ENCODE measurements at regions not wholly inside any gene's neighbourhood (a gene's known extent, or its start where the extent isn't known, plus 50 kb on each side); places are given as distances from the start of the nearest gene placed in this dataset.

DNA sequence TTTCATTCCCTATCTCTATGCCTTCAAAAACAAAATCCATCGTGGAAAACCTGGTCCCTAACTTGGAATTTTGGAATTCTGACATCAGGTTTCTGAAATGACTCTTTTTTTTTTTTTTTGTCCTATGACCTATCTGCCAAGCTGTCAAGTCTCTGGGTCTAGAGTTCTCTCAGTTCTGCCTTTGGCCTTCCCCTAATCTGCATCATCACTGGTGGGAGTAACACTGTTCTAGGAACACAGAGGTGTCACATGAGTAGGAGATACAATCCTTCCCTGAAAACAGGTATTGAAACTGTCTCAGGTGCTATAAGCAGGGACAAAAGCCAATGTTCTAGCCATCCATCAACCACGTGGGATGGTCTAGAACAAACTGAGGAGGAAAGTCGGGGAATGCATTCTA, 142.0 kb upstream of the ATP1B1 start:
- DNase-seq (ENCODE audit: low spot score), result no peak

DNA sequence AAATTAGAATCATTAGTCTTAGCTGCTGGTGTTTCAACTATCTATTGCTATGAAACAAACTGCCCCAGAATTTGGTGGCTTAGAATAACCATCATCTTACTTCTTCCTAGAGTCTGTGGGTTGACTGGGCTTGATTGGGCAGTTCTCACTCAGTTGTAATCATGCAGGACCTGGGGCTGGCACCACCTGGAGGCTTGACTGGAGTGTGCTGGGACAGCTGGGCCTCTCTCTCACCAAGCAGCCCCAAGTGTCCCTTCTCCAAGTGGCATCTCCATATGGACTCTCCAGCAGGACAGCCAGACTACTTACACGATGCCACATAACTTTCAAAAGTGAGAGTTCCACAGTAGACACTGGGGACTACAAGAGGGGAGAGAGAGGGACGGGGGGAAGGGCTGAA, 140.3 kb upstream of the ATP1B1 start:
- no peak for DNase-seq (ENCODE audit: low spot score)

DNA sequence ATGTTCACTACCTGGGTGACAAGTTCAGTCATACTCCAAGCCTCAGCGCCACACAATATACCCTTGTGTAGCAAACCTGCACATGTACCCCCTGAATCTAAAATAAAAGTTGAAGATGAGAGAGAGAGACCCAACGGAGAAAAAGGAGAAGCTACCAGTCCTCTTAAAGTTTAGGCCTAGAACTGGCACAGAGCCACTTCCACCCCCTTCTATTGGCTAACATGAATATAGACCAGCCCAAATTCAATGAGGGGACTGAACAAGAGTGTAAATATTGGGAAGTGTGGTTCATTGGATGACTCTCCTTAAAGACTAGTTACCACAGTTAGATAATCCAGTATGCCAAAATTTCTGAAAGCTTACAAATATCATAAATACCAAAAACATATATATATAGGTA, 139.9 kb upstream of the ATP1B1 start:
- DNase-seq (ENCODE audit: low spot score), result no peak

DNA sequence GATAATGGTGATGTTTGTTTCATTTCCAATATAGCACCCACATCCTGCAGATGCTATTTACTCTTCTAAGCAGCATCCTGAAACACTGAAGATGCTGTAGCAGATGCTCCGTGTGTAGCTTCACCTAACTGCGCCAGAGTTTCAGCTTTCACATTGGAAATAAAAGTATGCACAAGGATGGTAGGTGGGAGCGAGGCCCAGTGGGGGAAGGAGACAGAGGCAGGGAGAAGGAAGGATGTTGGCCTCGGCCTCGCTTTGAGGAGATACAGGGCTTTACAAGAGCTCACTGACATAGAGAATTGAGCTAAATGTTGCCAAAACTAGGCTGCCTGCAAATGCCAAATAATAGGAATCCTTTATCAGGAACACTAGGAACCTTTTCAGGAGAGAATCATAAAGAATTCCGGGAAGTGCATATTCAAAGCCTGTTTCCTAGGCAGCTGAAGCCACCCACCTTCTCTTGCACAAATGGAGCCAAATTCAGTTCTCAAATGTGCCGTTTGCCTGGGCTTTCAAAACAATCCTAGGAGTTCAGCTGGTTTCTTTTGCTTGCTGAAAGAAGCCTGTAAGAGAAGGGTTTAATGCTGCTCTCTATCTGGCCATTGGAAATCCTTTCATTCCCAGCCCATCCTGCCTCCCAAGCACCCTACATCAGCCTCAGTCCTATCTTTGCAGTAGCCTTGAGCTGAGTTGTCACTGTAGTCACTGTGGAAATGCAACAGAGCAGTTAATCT, 135.4 kb upstream of the ATP1B1 start:
- DNase-seq (ENCODE audit: low spot score), result no peak

DNA sequence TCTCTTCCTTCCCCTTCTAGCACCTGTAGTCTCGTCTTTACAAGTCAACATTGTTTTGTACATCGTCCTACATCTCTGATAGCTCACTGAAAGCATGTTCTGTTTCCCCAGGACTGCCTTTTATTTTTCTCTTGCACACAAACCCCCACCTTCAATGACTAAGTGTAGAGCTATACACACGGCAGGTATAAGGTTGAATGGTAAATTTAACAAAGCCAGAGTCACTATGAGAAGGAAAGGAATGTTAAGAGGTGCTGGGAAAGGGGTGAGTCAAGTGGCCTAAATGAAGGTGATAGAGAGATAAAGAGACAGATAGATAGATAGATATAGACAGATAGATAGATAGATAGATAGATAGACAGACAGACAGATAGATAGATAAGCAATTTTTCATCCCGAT, 134.3 kb upstream of the ATP1B1 start:
- no peak for DNase-seq (ENCODE audit: low spot score)

- no peak for DNase-seq (ENCODE audit: low spot score)
These were observed 133.6 kb upstream of the ATP1B1 start for GRCh38 chr1:168972887-168973286.

GRCh38 chr1:168974117-168974516, 132.4 kb upstream of the ATP1B1 start:
- DNase-seq (ENCODE audit: low spot score), result no peak

GRCh38 chr1:168974611-168975010, 131.9 kb upstream of the ATP1B1 start:
- DNase-seq (ENCODE audit: low spot score), result no peak

- DNase-seq (ENCODE audit: low spot score), result no peak
These were observed 130.2 kb upstream of the ATP1B1 start for GRCh38 chr1:168976267-168976666.

DNA sequence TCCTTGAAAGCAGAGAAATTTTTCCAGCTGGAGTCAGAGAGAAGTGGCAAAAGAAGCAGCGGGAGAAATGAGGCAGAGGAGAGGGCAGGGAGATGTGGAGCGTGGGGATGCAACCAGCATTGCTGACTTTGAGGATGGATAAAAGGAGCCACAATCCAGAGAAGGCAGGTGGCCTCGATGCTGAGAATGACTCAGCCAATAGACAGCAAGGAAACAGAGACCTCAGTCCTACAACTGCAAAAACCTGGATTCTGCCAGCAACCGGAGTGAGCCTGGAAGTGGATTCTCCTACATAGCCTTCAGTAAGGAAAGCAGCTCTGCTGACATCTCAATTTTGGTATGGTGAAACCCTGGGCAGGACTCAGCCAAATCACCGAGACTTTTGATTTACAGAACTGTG, 128.9 kb upstream of the ATP1B1 start:
- DNase-seq (ENCODE audit: low spot score), result no peak

DNA sequence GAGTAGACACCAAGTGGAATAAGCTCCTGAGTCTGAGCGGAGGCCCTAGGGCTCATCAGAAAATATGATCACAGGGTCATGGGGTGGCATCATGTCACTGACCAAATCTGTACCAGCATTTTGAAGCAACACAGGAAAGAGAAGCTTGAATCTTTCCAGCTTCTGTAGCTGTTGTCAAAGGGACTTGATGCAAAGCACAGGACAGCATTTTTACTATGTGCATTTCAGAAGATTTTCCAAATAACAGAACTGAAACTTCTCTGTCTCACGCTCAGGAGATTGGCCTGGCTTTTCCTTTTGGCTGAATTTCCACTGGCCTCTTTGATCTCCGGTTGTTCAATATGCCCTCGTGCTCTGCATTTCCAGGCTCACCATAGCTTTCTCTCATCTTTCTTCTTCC, 127.2 kb upstream of the ATP1B1 start:
- no peak for DNase-seq (ENCODE audit: low spot score)

DNA sequence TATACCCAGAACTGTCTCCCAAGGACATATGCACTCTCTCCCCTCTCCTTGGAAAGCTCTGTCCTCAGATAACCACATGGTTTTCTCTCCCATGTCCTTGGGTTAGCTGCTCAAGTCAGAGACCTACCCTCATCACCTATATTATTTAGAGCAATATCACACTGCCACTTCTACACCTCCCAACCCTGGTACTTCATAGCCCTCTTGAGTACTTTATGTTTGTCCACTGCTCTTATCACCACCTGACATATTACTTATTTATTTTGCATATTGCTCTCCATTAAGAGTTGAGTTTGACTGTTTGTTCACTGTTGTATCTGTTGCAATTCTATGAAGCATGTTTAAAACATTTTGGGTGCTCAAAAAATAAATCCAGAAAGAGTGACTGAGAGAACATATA, 126.3 kb upstream of the ATP1B1 start:
- DNase-seq (ENCODE audit: low spot score), result no peak

- DNase-seq (ENCODE audit: low spot score), result no peak
These were observed 125.8 kb upstream of the ATP1B1 start for GRCh38 chr1:168980656-168981055.

- DNase-seq (ENCODE audit: low spot score), result no peak
These were observed 123.7 kb upstream of the ATP1B1 start for GRCh38 chr1:168982778-168983177.

DNA sequence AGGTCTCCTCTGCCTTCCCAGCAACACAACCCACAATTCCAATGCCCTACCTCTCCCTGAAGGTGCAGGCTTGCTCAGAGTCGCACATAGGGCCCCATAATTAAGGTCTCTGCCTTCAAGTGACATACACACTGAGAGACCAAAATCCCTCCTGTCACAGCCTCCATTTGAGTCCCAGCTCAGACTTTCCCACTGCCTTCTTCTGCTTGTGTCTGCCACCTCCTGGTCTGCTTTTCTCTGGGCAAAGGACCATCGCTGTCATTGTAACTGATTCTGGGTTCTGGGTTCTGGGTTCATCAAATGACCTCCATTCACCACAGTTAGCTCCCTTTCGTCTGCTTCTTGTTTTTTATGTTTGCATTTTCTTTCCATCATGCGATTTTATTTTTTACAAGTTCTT, 119.2 kb upstream of the ATP1B1 start:
- no peak for DNase-seq (ENCODE audit: low spot score)

- DNase-seq (ENCODE audit: low spot score), result no peak
These were observed 118.6 kb upstream of the ATP1B1 start for GRCh38 chr1:168987923-168988322.

GRCh38 chr1:168989985-168990384, 116.5 kb upstream of the ATP1B1 start:
- no peak for DNase-seq (ENCODE audit: low spot score)

DNA sequence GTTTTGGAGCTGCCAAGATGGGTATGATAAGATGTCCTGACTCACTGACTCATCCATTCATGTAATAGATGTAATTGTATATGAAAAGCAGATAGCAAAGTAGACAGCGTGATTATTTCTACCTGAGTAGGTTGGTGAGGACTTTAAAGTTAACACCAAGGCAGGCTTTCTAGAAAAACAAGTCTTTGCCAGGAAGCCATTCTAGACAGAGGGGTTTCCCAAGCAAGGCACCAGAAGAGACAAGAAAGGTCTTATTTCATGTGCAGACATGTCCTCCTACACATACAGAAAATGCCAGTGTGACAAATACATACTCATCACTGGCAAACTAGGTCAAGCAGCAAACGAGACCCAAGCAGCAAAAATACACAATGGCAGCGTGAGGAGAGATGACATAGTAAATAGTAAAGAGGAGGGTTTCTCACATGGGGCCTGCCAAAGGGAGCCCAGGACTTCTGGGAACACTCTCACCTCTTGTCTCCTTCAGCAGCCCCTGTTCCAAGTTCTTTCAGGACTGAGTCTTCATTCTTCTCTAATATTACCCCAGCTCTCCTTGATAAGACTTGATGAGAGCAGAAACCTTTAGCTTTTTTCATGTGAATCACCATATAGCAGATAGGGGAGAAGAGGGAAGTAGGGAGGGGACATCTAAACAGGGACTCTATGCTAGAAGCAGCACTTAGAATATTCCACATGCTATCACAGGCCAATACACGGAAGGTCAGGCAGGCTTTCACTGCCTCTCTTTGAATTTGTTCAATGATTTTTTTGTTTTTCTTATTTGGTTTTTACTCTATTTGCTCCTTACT, 114.6 kb upstream of the ATP1B1 start:
- DNase-seq (ENCODE audit: low spot score), result no peak

DNA sequence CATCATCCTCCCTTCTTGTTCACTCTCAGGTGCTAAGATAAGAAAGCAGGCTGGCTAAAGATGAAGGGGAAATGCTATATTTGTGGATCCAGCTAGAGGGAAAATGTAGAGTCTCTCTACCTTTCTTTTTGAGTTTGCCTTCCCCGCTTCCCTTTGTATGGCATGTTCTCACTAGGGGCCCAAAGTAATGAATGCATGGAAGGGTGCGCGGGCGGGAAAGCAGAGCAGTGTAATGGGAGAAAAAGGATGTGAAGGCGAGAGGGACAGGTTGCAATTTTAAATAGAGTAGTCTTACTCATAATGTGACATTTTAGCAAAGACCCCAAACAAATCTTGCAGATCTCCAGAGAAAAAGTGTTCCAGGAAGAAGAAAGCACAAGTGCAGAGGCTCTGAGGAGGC, 105.1 kb upstream of the ATP1B1 start:
- DNase-seq (ENCODE audit: low spot score), result no peak

DNA sequence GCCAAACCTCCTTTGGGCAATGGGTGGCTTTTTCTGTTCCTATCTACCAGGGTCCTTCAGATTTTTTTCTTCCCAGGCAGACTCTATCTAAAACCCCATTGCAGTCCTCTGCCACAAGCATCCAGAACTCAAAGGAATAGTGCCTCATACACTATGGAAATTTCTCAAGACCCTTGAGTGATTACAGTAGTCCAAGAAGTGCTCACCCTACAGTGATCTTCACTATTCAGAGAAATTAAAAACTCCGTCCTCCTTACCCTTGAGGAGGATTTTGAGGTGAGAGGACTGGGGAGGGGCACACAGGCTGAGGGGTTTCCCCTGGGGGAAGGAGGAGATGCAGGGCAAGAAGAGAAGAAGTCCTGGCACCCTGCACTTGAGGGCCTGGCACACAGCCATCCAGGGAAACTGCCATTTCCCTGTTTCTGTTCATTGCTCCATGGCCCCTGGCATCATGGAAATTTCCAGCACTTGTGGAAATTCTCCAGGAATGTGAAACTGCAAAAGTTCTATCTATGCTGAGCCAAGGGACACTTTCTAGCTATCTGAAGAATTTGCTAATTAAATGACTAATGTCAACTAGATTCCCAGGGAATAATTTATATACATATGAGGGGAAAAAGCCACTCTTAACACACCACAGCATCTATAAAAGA, 102.5 kb upstream of the ATP1B1 start:
- DNase-seq (ENCODE audit: low spot score), result no peak

DNA sequence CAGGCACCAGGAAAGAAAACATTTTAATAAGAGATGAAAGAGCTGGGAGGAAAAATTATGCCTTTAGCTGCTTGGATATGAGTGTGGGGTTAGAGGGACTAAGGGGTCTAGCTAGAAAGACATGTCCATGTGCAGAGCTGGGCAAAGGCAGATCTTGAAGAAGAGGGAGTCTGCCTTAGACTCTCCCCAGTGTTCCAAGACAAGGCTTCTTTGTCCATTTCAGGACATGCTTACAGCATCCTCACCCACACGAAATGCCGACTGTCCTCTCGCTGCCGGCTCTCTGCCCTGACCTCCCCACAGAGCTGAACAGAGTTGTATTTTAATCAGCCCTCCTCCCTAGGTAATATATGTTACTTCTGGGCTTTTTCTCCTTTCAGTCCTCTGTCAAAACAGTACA, 100.7 kb upstream of the ATP1B1 start:
- no peak for DNase-seq (ENCODE audit: low spot score)

DNA sequence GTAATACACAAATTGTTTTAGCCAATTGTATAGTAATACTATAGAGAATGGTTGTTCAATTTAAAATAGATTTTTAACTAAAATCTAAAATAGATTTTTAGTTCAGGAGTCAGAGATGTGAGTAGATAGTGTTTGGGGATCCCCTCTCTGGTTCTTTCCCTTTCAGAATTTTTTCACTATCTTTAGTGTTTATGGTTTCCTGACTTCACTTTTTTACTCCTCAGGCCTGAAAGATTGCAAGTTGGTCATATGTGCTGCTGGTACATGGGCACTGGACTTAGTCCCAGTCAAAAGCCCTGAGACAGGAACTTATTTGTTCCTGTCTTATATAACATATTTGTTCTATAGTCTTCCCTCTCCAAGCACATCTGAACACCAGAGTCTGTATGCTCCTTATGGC, 96.8 kb upstream of the ATP1B1 start:
- DNase-seq (ENCODE audit: low spot score), result no peak

DNA sequence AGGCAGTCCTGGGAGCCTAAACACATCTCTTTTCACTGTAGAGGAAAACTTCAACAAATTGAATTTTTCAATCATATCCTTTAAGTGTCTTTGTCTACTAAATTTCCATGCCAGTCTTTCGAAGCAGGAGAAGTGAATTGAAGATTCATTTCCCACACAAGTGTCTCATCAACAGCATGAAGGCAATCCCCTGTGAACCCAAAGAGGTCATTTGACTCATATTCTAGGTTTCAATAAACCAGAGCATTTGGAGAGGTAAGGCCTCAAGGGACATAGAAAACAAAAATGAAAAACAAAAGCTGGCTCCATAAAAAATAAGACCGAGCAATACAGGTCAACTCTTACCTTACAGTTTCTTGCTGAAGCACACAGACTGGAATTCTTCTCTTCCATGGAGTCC, 94.1 kb upstream of the ATP1B1 start:
- no peak for DNase-seq (ENCODE audit: low spot score)
